Endothelial cell of umbilical vein (primary cell): ENCODE measurements at regions not wholly inside any gene's neighbourhood (a gene's known extent, or its start where the extent isn't known, plus 50 kb on each side); places are given as distances from the start of the nearest gene placed in this dataset.

Experiments used
- BruUV-seq: library from RNA; stranded (reverse); fragments of 400-500 nt; replicated peaks from 2 replicates; lab custom pipeline; 2021; lab: Mats Ljungman, UMichigan
- CTCF ChIA-PET: fragments of 300-600, 350-600 bp; sonication (Branson Sonifier 250); formaldehyde crosslinking; loops from one replicate; lab custom pipeline; 2021; ENCODE audit warnings: antibody characterized with exemption, inconsistent platforms; lab: Charles Lee
- POLR2A ChIA-PET: fragments of 300-600, 350-600 bp; sonication (Branson Sonifier 250); formaldehyde crosslinking; loops from one replicate; lab custom pipeline; 2021; ENCODE audit warnings: antibody characterized with exemption, inconsistent platforms; lab: Charles Lee
- DNase-seq: peaks from one replicate; pipeline ENCODE4 v3.0.0-alpha.2; 2011; ENCODE audit warnings: low read depth, low spot score
- FAIRE-seq: peaks from 2 replicates; lab custom pipeline; 2011; peaks lifted over from hg19 to GRCh38; lab: Jason Lieb, UNC
- H2AFZ ChIP-seq: 2 replicates; pipeline ENCODE4 v1.6.0; 2012; ENCODE audit warnings: low read depth, low read length, control low read depth, inconsistent platforms
- H3K27ac ChIP-seq: 2 replicates; pipeline ENCODE4 v1.5.1; 2011; ENCODE audit warnings: low read depth, mild to moderate bottlenecking, control low read depth, low read length, moderate library complexity; ENCODE audit not compliant: insufficient read depth
- H3K27me3 ChIP-seq, 2 experiments: 2 replicates each; pipeline versions ENCODE4 v1.6.0 to v1.6.1; 2011; ENCODE audit warnings: low read length in 2 of 2, mixed read lengths in 1 of 2; ENCODE audit not compliant: control insufficient read depth in 2 of 2, insufficient read depth in 2 of 2
- H3K36me3 ChIP-seq, 2 experiments: 2 replicates in 1 of 2; 3 replicates in 1 of 2; pipeline ENCODE4 v1.5.1; 2011; ENCODE audit warnings: low read length in 2 of 2, mild to moderate bottlenecking in 1 of 2, moderate library complexity in 1 of 2; ENCODE audit not compliant: control insufficient read depth in 2 of 2, insufficient read depth in 2 of 2; ENCODE audit errors: extremely low read depth in 1 of 2
- H3K4me1 ChIP-seq: 3 replicates; pipeline ENCODE4 v1.5.1; 2011; ENCODE audit warnings: mild to moderate bottlenecking, low read length; ENCODE audit not compliant: control insufficient read depth, insufficient read depth; ENCODE audit errors: extremely low read depth
- H3K4me2 ChIP-seq: 2 replicates; pipeline ENCODE4 v1.6.1; 2011; ENCODE audit warnings: low read length, control low read depth, mixed read lengths; ENCODE audit not compliant: insufficient read depth
- H3K4me3 ChIP-seq, 3 experiments: fragments of 200-600 bp in 1 of 3; sonication (generic), shearing (Covaris generic) in 1 of 3; replicated peaks in 1 of 3; 2 replicates each; pipeline ENCODE4 v1.5.1; 2011 to 2016; ENCODE audit warnings: control low read depth in 3 of 3, low read length in 3 of 3, mild to moderate bottlenecking in 2 of 3, inconsistent platforms in 1 of 3, low read depth in 1 of 3, moderate library complexity in 1 of 3; ENCODE audit not compliant: insufficient read depth in 1 of 3
- H3K79me2 ChIP-seq: 2 replicates; pipeline ENCODE4 v1.6.0; 2012; ENCODE audit warnings: low read length, inconsistent platforms; ENCODE audit not compliant: control insufficient read depth, insufficient read depth
- H3K9ac ChIP-seq: replicated peaks from 2 replicates; pipeline ENCODE3; 2011; ENCODE audit warnings: low read length, control low read depth; ENCODE audit not compliant: insufficient read depth; ENCODE audit errors: extremely low read depth
- H3K9me1 ChIP-seq: replicated peaks from 3 replicates; pipeline ENCODE4 v1.6.0; 2011; ENCODE audit warnings: mild to moderate bottlenecking, low read length; ENCODE audit not compliant: control insufficient read depth, insufficient read depth; ENCODE audit errors: extremely low read depth
- H3K9me3 ChIP-seq: replicated peaks from 2 replicates; pipeline ENCODE4 v1.5.1; 2012; ENCODE audit warnings: low read length, inconsistent platforms; ENCODE audit not compliant: control insufficient read depth, insufficient read depth
- H4K20me1 ChIP-seq: replicated peaks from 2 replicates; pipeline ENCODE3; 2011; ENCODE audit warnings: mild to moderate bottlenecking, low read length; ENCODE audit not compliant: control insufficient read depth, insufficient read depth; ENCODE audit errors: extremely low read depth
- EZH2 ChIP-seq: IDR thresholded peaks from 2 replicates; pipeline ENCODE4 v1.6.1; 2012; ENCODE audit warnings: borderline replicate concordance, low read depth, mild to moderate bottlenecking, moderate library complexity, low read length, inconsistent platforms; ENCODE audit not compliant: severe bottlenecking
- FOS ChIP-seq: IDR thresholded peaks from 2 replicates; pipeline ENCODE4 v1.6.1; 2011; ENCODE audit warnings: mild to moderate bottlenecking, low read length, moderate library complexity, borderline replicate concordance; ENCODE audit not compliant: insufficient read depth
- GATA2 ChIP-seq: IDR thresholded peaks from 2 replicates; pipeline ENCODE4 v1.7.0; 2011; ENCODE audit warnings: low read depth, mild to moderate bottlenecking, moderate library complexity, mixed read lengths, low read length; ENCODE audit not compliant: insufficient read length, insufficient read depth
- JUN ChIP-seq: IDR thresholded peaks from 2 replicates; pipeline ENCODE4 v1.6.1; 2011; ENCODE audit warnings: borderline replicate concordance, low read depth; ENCODE audit not compliant: insufficient read length, insufficient read depth
- MYC ChIP-seq: IDR thresholded peaks from one replicate; pipeline ENCODE4 v1.6.1; 2011; ENCODE audit warnings: mild to moderate bottlenecking, low read depth, low read length
- POLR2A ChIP-seq: IDR thresholded peaks from 2 replicates; pipeline ENCODE4 v1.6.1; 2012; ENCODE audit warnings: low read depth, mild to moderate bottlenecking, control low read depth, low read length
- POLR2AphosphoS5 ChIP-seq: IDR thresholded peaks from 2 replicates; pipeline ENCODE4 v1.6.1; 2012; ENCODE audit warnings: low read depth, mild to moderate bottlenecking, control low read depth, low read length, moderate library complexity; ENCODE audit not compliant: insufficient read depth
- dilution Hi-C: fragments of 300-500 bp; cut with MboI; formaldehyde crosslinking; loops from one replicate; pipeline ENCODE4 v1.15.0; 2019; ENCODE audit warnings: low sequenced_read_pairs; ENCODE audit not compliant: extremely low pct_ligation_motif_present
- intact Hi-C: fragments of 100-400 bp; cut with micrococcal nuclease; formaldehyde crosslinking; loops from one replicate; pipeline ENCODE4 v1.10.0; 2022
- TF ChIP-seq, protein P1 (sequence below): IDR thresholded peaks from 2 replicates; pipeline ENCODE4 v1.6.1; 2011; ENCODE audit not compliant: insufficient read depth, insufficient read length
- TF ChIP-seq, protein P2 (sequence below), 2 donors: IDR thresholded peaks; 1 replicate in 1 of 2; 2 replicates in 1 of 2; pipeline ENCODE4 v1.5.1; 2011; ENCODE audit warnings: low read length in 2 of 2, mild to moderate bottlenecking in 2 of 2, moderate library complexity in 2 of 2, control low read depth in 1 of 2, inconsistent platforms in 1 of 2, low read depth in 1 of 2; ENCODE audit not compliant: insufficient read depth in 1 of 2; ENCODE audit errors: extremely low read depth in 1 of 2

DNA sequence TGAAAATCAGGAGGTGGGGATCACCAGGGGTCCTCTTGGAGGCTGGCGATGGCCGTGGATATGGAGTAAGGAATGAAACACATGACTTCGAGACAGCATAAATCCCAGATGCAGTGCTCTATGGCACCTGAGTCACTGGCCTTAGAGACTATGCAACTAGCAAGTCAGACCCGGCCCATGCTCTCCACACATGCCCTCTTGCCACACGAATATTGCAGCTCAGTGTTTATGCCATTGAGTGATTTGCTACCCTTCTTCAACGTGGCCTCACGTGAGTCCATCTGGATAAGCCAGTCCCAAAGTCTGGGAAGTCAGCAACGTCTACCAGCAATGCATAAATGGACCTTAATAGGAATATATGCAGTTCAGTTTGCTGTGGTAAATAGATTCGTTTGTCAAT, 466.3 kb downstream of the CD83 start:
- H3K27ac ChIP-seq: no peak overlapping the region
- H3K36me3 ChIP-seq: no peaks in the 10 kb centered on the region
- no peaks in the 10 kb centered on the region for H3K27me3 ChIP-seq
- no TSS peak for BruUV-seq
- H3K79me2 ChIP-seq: no peaks in the 10 kb centered on the region
- DNase-seq: no peak
- H2AFZ ChIP-seq: no peak overlapping the region
- ChIA-PET POLR2A (no interaction called here), CTCF (no interaction called here)
- no peak overlapping the region for H3K4me2 ChIP-seq
- intact Hi-C loops: no loop called here
- TF ChIP-seq FOS (no peak), GATA2 (no peak), EZH2 (no peak), POLR2A (no peak), MYC (no peak), POLR2AphosphoS5 (no peak), JUN (no peak)
- TF ChIP-seq, protein P1, sequence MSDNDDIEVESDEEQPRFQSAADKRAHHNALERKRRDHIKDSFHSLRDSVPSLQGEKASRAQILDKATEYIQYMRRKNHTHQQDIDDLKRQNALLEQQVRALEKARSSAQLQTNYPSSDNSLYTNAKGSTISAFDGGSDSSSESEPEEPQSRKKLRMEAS: no peak
- TF ChIP-seq, protein P2, sequence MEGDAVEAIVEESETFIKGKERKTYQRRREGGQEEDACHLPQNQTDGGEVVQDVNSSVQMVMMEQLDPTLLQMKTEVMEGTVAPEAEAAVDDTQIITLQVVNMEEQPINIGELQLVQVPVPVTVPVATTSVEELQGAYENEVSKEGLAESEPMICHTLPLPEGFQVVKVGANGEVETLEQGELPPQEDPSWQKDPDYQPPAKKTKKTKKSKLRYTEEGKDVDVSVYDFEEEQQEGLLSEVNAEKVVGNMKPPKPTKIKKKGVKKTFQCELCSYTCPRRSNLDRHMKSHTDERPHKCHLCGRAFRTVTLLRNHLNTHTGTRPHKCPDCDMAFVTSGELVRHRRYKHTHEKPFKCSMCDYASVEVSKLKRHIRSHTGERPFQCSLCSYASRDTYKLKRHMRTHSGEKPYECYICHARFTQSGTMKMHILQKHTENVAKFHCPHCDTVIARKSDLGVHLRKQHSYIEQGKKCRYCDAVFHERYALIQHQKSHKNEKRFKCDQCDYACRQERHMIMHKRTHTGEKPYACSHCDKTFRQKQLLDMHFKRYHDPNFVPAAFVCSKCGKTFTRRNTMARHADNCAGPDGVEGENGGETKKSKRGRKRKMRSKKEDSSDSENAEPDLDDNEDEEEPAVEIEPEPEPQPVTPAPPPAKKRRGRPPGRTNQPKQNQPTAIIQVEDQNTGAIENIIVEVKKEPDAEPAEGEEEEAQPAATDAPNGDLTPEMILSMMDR (IDR thresholded peaks at IDR 0.05; ENCODE audit: extremely low read depth in 1 of 2, insufficient read depth in 1 of 2, low read depth in 1 of 2, low read length in 2 of 2): no peak
- H3K4me3 ChIP-seq: no peak overlapping the region
- dilution Hi-C loops: no loop called here
- H3K9ac ChIP-seq: no peak overlapping the region
- H3K4me1 ChIP-seq: no peaks in the 10 kb centered on the region
- H3K9me3 ChIP-seq: peaks cover 2% of the 10 kb centered on the region
- H4K20me1 ChIP-seq: no peaks in the 10 kb centered on the region
- H3K9me1 ChIP-seq: no peaks in the 10 kb centered on the region
- no peak for FAIRE-seq
